SK-N-SH (cell line): ENCODE measurements at regions not wholly inside any gene's neighbourhood (a gene's known extent, or its start where the extent isn't known, plus 50 kb on each side); places are given as distances from the start of the nearest gene placed in this dataset.
A peak's percentile ranks its signal among the peaks of the same experiment; 100 is the strongest.
"Not testable (repeated sequence)": the region's sequence is repeated elsewhere in the genome, so short reads cannot be mapped to it uniquely, and the experiment has no call there.

ENCODE experiments used
- CTCF ChIA-PET: fragments of 300-600, 350-600 bp; formaldehyde crosslinking; extraction: SDS; loops from one replicate; lab custom pipeline; 2021; lab: Yijun Ruan, JAX
- POLR2A ChIA-PET: fragments of 350-600 bp; sonication (Branson Sonifier 250); formaldehyde crosslinking; extraction: SDS; loops from one replicate; lab custom pipeline; 2020; ENCODE audit warnings: antibody characterized with exemption, inconsistent platforms; lab: Yijun Ruan, JAX
- DNase-seq: peaks from one replicate; pipeline ENCODE4 v3.0.0; 2012
- H2AFZ ChIP-seq: fragments of 200-600 bp; sonication (generic); 2 replicates; pipeline ENCODE4 v1.8.1; 2016; ENCODE audit warnings: antibody characterized with exemption, mild to moderate bottlenecking, low read depth
- H3F3A ChIP-seq: fragments of 200-600 bp; sonication (generic); replicated peaks from 2 replicates; pipeline ENCODE3; 2016; ENCODE audit warnings: antibody characterized with exemption, mild to moderate bottlenecking; ENCODE audit not compliant: insufficient read depth
- H3K27ac ChIP-seq, 2 experiments: fragments of 200-500 bp in 1 of 2; fragments of 200-600 bp in 1 of 2; sonication (Bioruptor generic) in 1 of 2; sonication (generic), shearing (Covaris generic) in 1 of 2; 2 replicates each; pipeline versions ENCODE4 v1.5.1 to v1.6.1; 2014 to 2016; ENCODE audit warnings: low read depth in 2 of 2, inconsistent platforms in 1 of 2, low read length in 1 of 2, mild to moderate bottlenecking in 1 of 2, mixed read lengths in 1 of 2
- H3K27me3 ChIP-seq: fragments of 200-600 bp; sonication (generic), shearing (Covaris generic); 2 replicates; pipeline ENCODE4 v1.6.1; 2016; ENCODE audit warnings: mixed run types; ENCODE audit not compliant: insufficient read depth
- H3K36me3 ChIP-seq, 2 experiments: fragments of 200-500 bp in 1 of 2; fragments of 200-600 bp in 1 of 2; sonication (Bioruptor generic) in 1 of 2; sonication (generic) in 1 of 2; replicated peaks in 1 of 2; 2 replicates each; pipeline versions ENCODE3 to v1.5.1; 2014 to 2016; ENCODE audit warnings: low read length in 1 of 2, mild to moderate bottlenecking in 1 of 2; ENCODE audit not compliant: insufficient read depth in 2 of 2, control insufficient read depth in 1 of 2
- H3K4me1 ChIP-seq, 2 experiments: fragments of 200-500 bp in 1 of 2; fragments of 200-600 bp in 1 of 2; sonication (Bioruptor generic) in 1 of 2; sonication (generic), shearing (Covaris generic) in 1 of 2; 2 replicates each; pipeline versions ENCODE4 v1.5.1 to v1.6.1; 2014 to 2016; ENCODE audit warnings: low read depth in 1 of 2, low read length in 1 of 2, mixed run types in 1 of 2; ENCODE audit not compliant: insufficient read depth in 2 of 2, control insufficient read depth in 1 of 2
- H3K4me2 ChIP-seq: fragments of 200-600 bp; sonication (generic), shearing (Covaris generic); 2 replicates; pipeline ENCODE4 v1.6.1; 2017; ENCODE audit warnings: mixed run types
- H3K4me3 ChIP-seq, 2 experiments: fragments of 200-500 bp in 1 of 2; fragments of 200-600 bp in 1 of 2; sonication (Bioruptor generic) in 1 of 2; sonication (generic), shearing (Covaris generic) in 1 of 2; 2 replicates each; pipeline versions ENCODE4 v1.5.1 to v1.8.1; 2014 to 2016; ENCODE audit warnings: low read depth in 2 of 2, inconsistent platforms in 1 of 2, low read length in 1 of 2, mild to moderate bottlenecking in 1 of 2, mixed read lengths in 1 of 2, moderate library complexity in 1 of 2
- H3K79me2 ChIP-seq: fragments of 200-600 bp; sonication (generic); 2 replicates; pipeline ENCODE4 v1.8.1; 2017; ENCODE audit warnings: mild to moderate bottlenecking; ENCODE audit not compliant: insufficient read depth
- H3K9ac ChIP-seq: fragments of 200-600 bp; sonication (generic); 2 replicates; pipeline ENCODE4 v1.6.1; 2017; ENCODE audit warnings: mixed run types
- H3K9me2 ChIP-seq: fragments of 200-600 bp; sonication (generic); 2 replicates; pipeline ENCODE4 v1.6.1; 2017; ENCODE audit warnings: mixed run types
- H3K9me3 ChIP-seq: fragments of 200-600 bp; sonication (generic); 2 replicates; pipeline ENCODE4 v1.6.1; 2017; ENCODE audit warnings: mixed run types, mild to moderate bottlenecking, moderate library complexity
- H4K20me1 ChIP-seq: fragments of 200-600 bp; sonication (generic); 2 replicates; pipeline ENCODE4 v1.6.1; 2017; ENCODE audit warnings: mild to moderate bottlenecking, mixed run types; ENCODE audit not compliant: insufficient read depth
- CTCF ChIP-seq: fragments of 200-600 bp; sonication (generic); IDR thresholded peaks from 2 replicates; pipeline ENCODE4 v1.6.1; 2017; ENCODE audit warnings: antibody characterized with exemption, mild to moderate bottlenecking, moderate library complexity
- WGBS: methylation state at CpG from one replicate; pipeline ENCODE4 v1.1.6; 2017; ENCODE audit warnings: low lambda C conversion rate; 5-methylcytosine and 5-hydroxymethylcytosine counted together

DNA sequence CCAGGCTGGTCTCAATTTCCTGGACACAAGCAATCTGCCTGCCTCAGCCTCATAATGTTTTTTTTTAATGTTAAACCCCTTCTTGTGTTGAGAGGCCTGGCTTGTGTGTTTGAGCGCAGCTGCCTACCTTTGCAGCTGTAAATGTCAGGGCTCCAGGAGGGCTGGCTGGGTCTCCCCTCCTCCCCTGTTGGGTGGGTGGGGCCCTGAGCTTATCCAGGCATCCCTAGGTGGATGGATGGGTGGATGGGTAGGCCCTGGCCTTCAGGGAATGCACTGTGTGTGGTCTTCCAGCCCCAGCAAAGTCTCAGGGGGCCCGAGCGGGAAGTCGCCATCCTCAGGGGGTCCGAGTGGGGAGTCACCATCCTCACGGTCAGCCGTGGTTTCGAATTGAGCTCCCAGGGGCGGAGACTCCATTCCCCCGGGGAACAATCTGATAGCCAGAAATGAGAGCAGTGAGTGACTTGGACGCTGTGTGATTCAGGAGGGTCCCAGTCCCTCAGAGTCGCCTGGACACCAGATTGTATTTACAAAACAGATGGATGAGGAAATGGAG is 279.4 kb upstream of the PLGLB2 start:
- H3K79me2 ChIP-seq: peaks cover 68% of the 10 kb centered on the region
- H3K4me3 ChIP-seq, H3K27ac ChIP-seq, H3K36me3 ChIP-seq, H3K4me2 ChIP-seq, DNase-seq, CTCF ChIA-PET, H2AFZ ChIP-seq, H3K27me3 ChIP-seq, H3K9ac ChIP-seq, POLR2A ChIA-PET, H3F3A ChIP-seq, H3K4me1 ChIP-seq, H3K9me2 ChIP-seq, H3K9me3 ChIP-seq: not testable (repeated sequence)
- WGBS: 94% methylated on average over 3 of the region's 12 CpGs
- H4K20me1 ChIP-seq: peaks cover 72% of the 10 kb centered on the region

- CTCF ChIA-PET, H3F3A ChIP-seq, H3K9me3 ChIP-seq, DNase-seq, H3K36me3 ChIP-seq, H3K4me2 ChIP-seq, H3K9ac ChIP-seq, H3K4me3 ChIP-seq, H3K9me2 ChIP-seq, H2AFZ ChIP-seq, POLR2A ChIA-PET, H3K4me1 ChIP-seq, H3K27ac ChIP-seq, H3K27me3 ChIP-seq: not testable (repeated sequence)
- Histone ChIP-seq H3K79me2 (peaks cover 64% of the 10 kb centered on the region), H4K20me1 (peaks cover 72% of the 10 kb centered on the region)
- 66% methylated on average over 14 of the region's 19 CpGs for WGBS
Observed at GRCh38 chr2:87469180-87470151, 278.4 kb upstream of the PLGLB2 start.

DNA sequence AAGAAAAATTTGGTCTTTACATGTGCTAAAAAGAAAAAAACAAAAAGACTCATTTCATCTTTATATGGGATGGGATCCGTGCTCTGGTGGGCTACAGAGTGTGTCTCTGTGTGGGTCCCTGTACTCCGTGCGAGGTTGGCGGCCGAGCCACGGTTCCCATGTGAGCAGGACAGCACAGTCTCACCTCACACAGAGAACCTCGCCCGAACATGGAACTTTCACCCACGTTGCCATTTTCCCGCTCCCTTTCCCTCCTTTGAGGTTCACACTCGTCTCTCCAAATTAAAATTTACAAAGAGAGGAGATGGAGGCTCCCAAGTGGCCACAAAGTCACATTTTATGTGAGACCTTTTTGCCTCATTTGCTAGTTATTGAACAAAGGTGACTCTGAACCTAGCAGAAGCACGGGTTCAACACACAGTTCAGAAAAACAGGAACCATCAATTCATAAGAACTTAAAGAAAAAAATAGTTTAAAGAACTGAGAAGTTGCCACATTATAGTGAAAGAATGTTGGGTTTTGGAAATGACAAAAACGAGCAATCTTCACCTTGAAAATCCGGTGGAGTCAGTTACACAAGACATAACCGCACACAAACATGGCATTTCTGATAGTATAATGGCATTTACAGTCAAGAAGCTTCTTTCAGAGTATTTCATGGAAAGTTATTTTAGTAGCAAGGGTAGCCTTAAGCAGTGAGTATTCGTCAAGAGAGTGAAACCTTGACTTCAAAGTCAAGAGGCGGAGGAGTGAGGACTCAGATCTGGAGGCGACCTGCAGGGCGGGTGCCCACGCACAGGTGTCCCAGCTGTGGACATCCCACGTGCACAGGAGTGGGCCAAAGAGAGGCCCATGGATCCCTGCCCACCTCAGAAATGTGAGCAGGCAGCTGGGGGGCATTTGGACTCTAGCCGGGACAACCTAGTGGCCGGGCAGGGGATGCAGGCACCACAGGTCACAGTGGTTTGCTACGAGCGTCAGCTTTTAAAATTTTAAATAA is 277.2 kb upstream of the PLGLB2 start:
- peaks cover 67% of the 10 kb centered on the region for H4K20me1 ChIP-seq

DNA sequence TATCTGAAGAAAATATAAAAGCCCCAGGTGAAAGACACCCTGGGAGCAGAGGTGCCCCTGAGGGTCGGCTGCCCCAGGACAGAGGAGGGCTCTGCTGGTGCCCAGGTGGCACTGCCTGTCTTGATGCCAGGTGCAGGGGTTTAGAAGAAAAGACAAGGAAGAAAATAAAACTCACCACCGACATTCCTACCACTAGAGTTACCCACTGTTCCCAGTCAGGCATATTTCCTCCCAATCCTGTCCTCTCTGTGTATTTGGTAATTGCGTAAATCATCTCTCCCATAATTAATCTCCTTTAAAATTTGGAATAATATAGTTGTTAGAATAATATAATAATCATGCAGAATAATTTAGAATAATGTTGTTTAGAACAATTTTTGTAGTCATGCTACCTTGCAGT is 276.4 kb upstream of the PLGLB2 start:
- not testable (repeated sequence) for H3K9me2 ChIP-seq
- H3K79me2 ChIP-seq: peaks cover 56% of the 10 kb centered on the region
- peaks cover 61% of the 10 kb centered on the region for H4K20me1 ChIP-seq

More for the DNA sequence above, 277.2 kb upstream of the PLGLB2 start:
- H3K4me1 ChIP-seq, H3K9me3 ChIP-seq, H3K9ac ChIP-seq, H3K4me3 ChIP-seq, H3F3A ChIP-seq, H3K4me2 ChIP-seq, H2AFZ ChIP-seq, CTCF ChIA-PET, POLR2A ChIA-PET, H3K27me3 ChIP-seq, DNase-seq, H3K36me3 ChIP-seq, H3K9me2 ChIP-seq, H3K27ac ChIP-seq: not testable (repeated sequence)
- WGBS: 93% methylated on average over 16 of the region's 25 CpGs
- H3K79me2 ChIP-seq: peaks cover 58% of the 10 kb centered on the region

More for the DNA sequence above, 276.4 kb upstream of the PLGLB2 start:
- H3K36me3 ChIP-seq, H2AFZ ChIP-seq, H3K9me3 ChIP-seq, H3K27me3 ChIP-seq, CTCF ChIA-PET, POLR2A ChIA-PET, H3F3A ChIP-seq, H3K27ac ChIP-seq, H3K4me2 ChIP-seq, DNase-seq, H3K4me1 ChIP-seq, H3K4me3 ChIP-seq, H3K9ac ChIP-seq: not testable (repeated sequence)
- WGBS: 81% methylated on average over 3 of the region's 3 CpGs
- peak; percentile 16; the same call in 1 of the 2 replicates for TF ChIP-seq CTCF
